ENCODE measurements at regions not wholly inside any gene's neighbourhood (a gene's known extent, or its start where the extent isn't known, plus 50 kb on each side); places are given as distances from the start of the nearest gene placed in this dataset.
A peak's percentile ranks its signal among the peaks of the same experiment; 100 is the strongest.

GRCh38 chr1:8120693-8121260, 94.7 kb upstream of the ERRFI1 start (continued):
- TF ChIP-seq ZBTB40 (IDR thresholded peaks at IDR 0.05) (no peak), ZBTB40 (CRISPR knock-in tag; IDR thresholded peaks at IDR 0.05) (no peak; the same call in 1 of the 2 replicates), KLF11 (CRISPR knock-in tag; IDR thresholded peaks at IDR 0.05) (peak; percentile 73), NFKB2 (CRISPR knock-in tag; IDR thresholded peaks at IDR 0.05; ENCODE audit: borderline replicate concordance) (no peak), ZKSCAN5 (CRISPR knock-in tag; IDR thresholded peaks at IDR 0.05) (peak; percentile 87), MTF2 (CRISPR knock-in tag; IDR thresholded peaks at IDR 0.05; ENCODE audit: borderline replicate concordance) (no peak), ZNF318 (CRISPR knock-in tag; IDR thresholded peaks at IDR 0.05) (no peak), TCF7L2 (IDR thresholded peaks at IDR 0.05; ENCODE audit: low read depth, low read length) (no peak), HMG20B (CRISPR knock-in tag; conservative IDR thresholded peaks at IDR 0.05) (peak; percentile 94), ZBTB42 (CRISPR knock-in tag; IDR thresholded peaks at IDR 0.05) (no peak), ZMAT5 (CRISPR knock-in tag; IDR thresholded peaks at IDR 0.05; ENCODE audit: borderline replicate concordance, low read depth) (no peak)
